ENCODE measurements at regions not wholly inside any gene's neighbourhood (a gene's known extent, or its start where the extent isn't known, plus 50 kb on each side); places are given as distances from the start of the nearest gene placed in this dataset.

GRCh38 chr5:174419540-174420132 is 304.7 kb upstream of the MSX2 start:
- Histone ChIP-seq H3K27ac (no peak overlapping the region), H3K4me3 (no peak overlapping the region)

GRCh38 chr5:174420651-174421407 is 303.6 kb upstream of the MSX2 start:
- H3K27ac ChIP-seq, result no peak overlapping the region
- no peak overlapping the region for H3K4me3 ChIP-seq

- Histone ChIP-seq H3K4me3 (no peak overlapping the region), H3K27ac (no peak overlapping the region)
Observed at GRCh38 chr5:174421408-174421805, 303.0 kb upstream of the MSX2 start.

- Histone ChIP-seq H3K27ac (no peak overlapping the region), H3K4me3 (no peak overlapping the region)
Observed at GRCh38 chr5:174423558-174423957, 300.8 kb upstream of the MSX2 start.

GRCh38 chr5:174424219-174425053 is 299.9 kb upstream of the MSX2 start:
- no peak overlapping the region for H3K27ac ChIP-seq

GRCh38 chr5:174425271-174425963 is 299.0 kb upstream of the MSX2 start:
- H3K4me3 ChIP-seq, result no peak overlapping the region
- H3K27ac ChIP-seq, result no peak overlapping the region

More at GRCh38 chr5:174424219-174425053, 299.9 kb upstream of the MSX2 start:
- no peak overlapping the region for H3K4me3 ChIP-seq

- no peak overlapping the region for H3K4me3 ChIP-seq
- no peak overlapping the region for H3K27ac ChIP-seq
Observed at GRCh38 chr5:174425964-174426290, 298.5 kb upstream of the MSX2 start.

GRCh38 chr5:174426388-174426787 is 298.0 kb upstream of the MSX2 start:
- no peak overlapping the region for H3K27ac ChIP-seq
- H3K4me3 ChIP-seq, result no peak overlapping the region

- H3K4me3 ChIP-seq, result no peak overlapping the region
- no peak overlapping the region for H3K27ac ChIP-seq
Observed at GRCh38 chr5:174426851-174427250, 297.5 kb upstream of the MSX2 start.

- no peak overlapping the region for H3K4me3 ChIP-seq
- no peak overlapping the region for H3K27ac ChIP-seq
Observed at GRCh38 chr5:174427304-174427703, 297.1 kb upstream of the MSX2 start.

- no peak overlapping the region for H3K27ac ChIP-seq
- no peak overlapping the region for H3K4me3 ChIP-seq
Observed at GRCh38 chr5:174428895-174429294, 295.5 kb upstream of the MSX2 start.

GRCh38 chr5:174430940-174431339 is 293.4 kb upstream of the MSX2 start:
- Histone ChIP-seq H3K27ac (no peak overlapping the region), H3K4me3 (no peak overlapping the region)

- no peak overlapping the region for H3K4me3 ChIP-seq
Observed at GRCh38 chr5:174431504-174431903, 292.9 kb upstream of the MSX2 start.

GRCh38 chr5:174433098-174433497 is 291.3 kb upstream of the MSX2 start:
- no peak overlapping the region for H3K27ac ChIP-seq
- no peak overlapping the region for H3K4me3 ChIP-seq

More at GRCh38 chr5:174431504-174431903, 292.9 kb upstream of the MSX2 start:
- no peak overlapping the region for H3K27ac ChIP-seq

- H3K4me3 ChIP-seq, result no peak overlapping the region
- no peak overlapping the region for H3K27ac ChIP-seq
Observed at GRCh38 chr5:174436750-174437149, 287.6 kb upstream of the MSX2 start.

GRCh38 chr5:174444479-174445188 is 279.7 kb upstream of the MSX2 start:
- no peak overlapping the region for H3K4me3 ChIP-seq
- H3K27ac ChIP-seq, result no peak overlapping the region

GRCh38 chr5:174446446-174446845 is 277.9 kb upstream of the MSX2 start:
- Histone ChIP-seq H3K4me3 (no peak overlapping the region), H3K27ac (no peak overlapping the region)

- Histone ChIP-seq H3K4me3 (no peak overlapping the region), H3K27ac (no peak overlapping the region)
Observed at GRCh38 chr5:174446988-174447387, 277.4 kb upstream of the MSX2 start.

GRCh38 chr5:174448041-174448440 is 276.3 kb upstream of the MSX2 start:
- no peak overlapping the region for H3K27ac ChIP-seq
- no peak overlapping the region for H3K4me3 ChIP-seq

GRCh38 chr5:174448662-174449061 is 275.7 kb upstream of the MSX2 start:
- H3K27ac ChIP-seq, result no peak overlapping the region
- no peak overlapping the region for H3K4me3 ChIP-seq
